Loucy (cell line): ENCODE measurements at regions not wholly inside any gene's neighbourhood (a gene's known extent, or its start where the extent isn't known, plus 50 kb on each side); places are given as distances from the start of the nearest gene placed in this dataset.

Source experiments
- H2AFZ ChIP-seq: fragments of 200-600 bp; sonication (generic); 2 replicates; pipeline ENCODE4 v1.6.0; 2016; ENCODE audit warnings: antibody characterized with exemption, mild to moderate bottlenecking, low read length, moderate library complexity
- H3F3A ChIP-seq: fragments of 200-600 bp; 2 replicates; pipeline ENCODE4 v1.6.0; 2016; ENCODE audit warnings: antibody characterized with exemption, low read depth, mild to moderate bottlenecking
- H3K27me3 ChIP-seq: fragments of 200-600 bp; sonication (generic); 2 replicates; pipeline ENCODE4 v1.6.1; 2014; ENCODE audit warnings: low read length, mild to moderate bottlenecking; ENCODE audit not compliant: insufficient read depth, poor library complexity, severe bottlenecking
- H3K36me3 ChIP-seq: fragments of 200-600 bp; sonication (generic); 2 replicates; pipeline ENCODE4 v1.6.1; 2016; ENCODE audit warnings: low read length; ENCODE audit not compliant: insufficient read depth
- H3K4me1 ChIP-seq: fragments of 200-600 bp; sonication (generic); 2 replicates; pipeline ENCODE4 v1.5.1; 2014; ENCODE audit warnings: low read length, mild to moderate bottlenecking; ENCODE audit not compliant: insufficient read depth, poor library complexity, severe bottlenecking
- H3K4me2 ChIP-seq: fragments of 200-600 bp; sonication (generic); 2 replicates; pipeline ENCODE4 v1.6.0; 2014; ENCODE audit warnings: antibody characterized with exemption, low read length, low read depth, mild to moderate bottlenecking; ENCODE audit not compliant: poor library complexity, severe bottlenecking
- H3K4me3 ChIP-seq: fragments of 200-600 bp; sonication (generic); 2 replicates; pipeline ENCODE4 v1.5.1; 2014; ENCODE audit warnings: low read length, mild to moderate bottlenecking, mixed read lengths; ENCODE audit not compliant: poor library complexity, severe bottlenecking
- H3K79me2 ChIP-seq: fragments of 200-600 bp; sonication (generic); 2 replicates; pipeline ENCODE4 v1.6.1; 2014; ENCODE audit warnings: low read length; ENCODE audit not compliant: insufficient read depth
- H3K9ac ChIP-seq: fragments of 200-600 bp; sonication (generic); 2 replicates; pipeline ENCODE4 v1.6.0; 2014; ENCODE audit warnings: mild to moderate bottlenecking, low read depth, low read length, moderate library complexity; ENCODE audit not compliant: poor library complexity, severe bottlenecking
- H3K9me2 ChIP-seq: fragments of 200-600 bp; sonication (generic); replicated peaks from 2 replicates; pipeline ENCODE4 v1.6.1; 2016; ENCODE audit warnings: low read depth, low read length, mixed read lengths
- H3K9me3 ChIP-seq: fragments of 200-600 bp; sonication (generic); 2 replicates; pipeline ENCODE4 v1.6.1; 2014; ENCODE audit warnings: mild to moderate bottlenecking, antibody characterized with exemption, low read length, low read depth; ENCODE audit not compliant: insufficient read depth
- H4K20me1 ChIP-seq: fragments of 200-600 bp; sonication (generic); 2 replicates; pipeline ENCODE4 v1.6.0; 2014; ENCODE audit warnings: antibody characterized with exemption, low read length, mild to moderate bottlenecking; ENCODE audit not compliant: insufficient read depth, poor library complexity, severe bottlenecking
- EZH2phosphoT487 ChIP-seq: fragments of 200-600 bp; IDR thresholded peaks from 2 replicates; pipeline ENCODE4 v1.6.1; 2018; ENCODE audit warnings: antibody characterized with exemption, mild to moderate bottlenecking, moderate library complexity, borderline replicate concordance
- TF ChIP-seq, protein P1 (sequence below): fragments of 200-600 bp; sonication (generic); conservative IDR thresholded peaks from 2 replicates; pipeline ENCODE4 v1.5.1; 2014; ENCODE audit warnings: mild to moderate bottlenecking, antibody characterized with exemption, low read length

DNA sequence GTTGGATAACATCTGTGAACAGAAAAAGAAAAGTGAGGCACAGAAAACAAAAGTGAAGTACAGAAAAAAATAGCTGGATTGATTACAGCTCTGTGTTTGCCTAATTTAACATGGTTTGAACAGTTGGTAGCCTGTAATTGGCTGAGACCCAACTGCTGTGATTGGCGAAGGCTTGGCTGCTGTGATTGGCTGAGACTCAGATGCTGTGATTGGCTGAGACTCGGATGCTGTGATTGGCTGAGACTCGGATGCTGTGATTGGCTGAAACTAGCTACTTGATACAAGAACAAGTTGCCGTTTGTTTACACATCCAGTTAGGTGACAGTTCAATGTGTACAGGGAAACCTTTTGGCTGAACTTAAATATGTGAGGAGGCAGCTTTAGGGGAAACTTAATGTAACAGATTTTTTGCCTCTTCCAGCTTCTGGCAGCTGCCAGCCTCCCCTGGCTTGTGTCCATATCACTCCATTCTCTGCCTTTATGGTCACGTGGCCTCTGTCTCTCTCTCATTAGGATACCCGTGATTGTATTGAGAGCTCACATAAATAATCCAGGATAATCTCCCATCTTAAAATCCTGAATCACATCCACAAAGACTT is 223.4 kb upstream of the FOXA2 start:
- no peaks in the 10 kb centered on the region for H3K36me3 ChIP-seq
- H3F3A ChIP-seq: no peaks in the 10 kb centered on the region
- H3K9me2 ChIP-seq: no peaks in the 10 kb centered on the region
- H3K4me3 ChIP-seq: no peak overlapping the region
- no peak overlapping the region for H3K4me2 ChIP-seq
- H3K9ac ChIP-seq: no peak overlapping the region
- no peaks in the 10 kb centered on the region for H3K4me1 ChIP-seq
- TF ChIP-seq, protein P1, sequence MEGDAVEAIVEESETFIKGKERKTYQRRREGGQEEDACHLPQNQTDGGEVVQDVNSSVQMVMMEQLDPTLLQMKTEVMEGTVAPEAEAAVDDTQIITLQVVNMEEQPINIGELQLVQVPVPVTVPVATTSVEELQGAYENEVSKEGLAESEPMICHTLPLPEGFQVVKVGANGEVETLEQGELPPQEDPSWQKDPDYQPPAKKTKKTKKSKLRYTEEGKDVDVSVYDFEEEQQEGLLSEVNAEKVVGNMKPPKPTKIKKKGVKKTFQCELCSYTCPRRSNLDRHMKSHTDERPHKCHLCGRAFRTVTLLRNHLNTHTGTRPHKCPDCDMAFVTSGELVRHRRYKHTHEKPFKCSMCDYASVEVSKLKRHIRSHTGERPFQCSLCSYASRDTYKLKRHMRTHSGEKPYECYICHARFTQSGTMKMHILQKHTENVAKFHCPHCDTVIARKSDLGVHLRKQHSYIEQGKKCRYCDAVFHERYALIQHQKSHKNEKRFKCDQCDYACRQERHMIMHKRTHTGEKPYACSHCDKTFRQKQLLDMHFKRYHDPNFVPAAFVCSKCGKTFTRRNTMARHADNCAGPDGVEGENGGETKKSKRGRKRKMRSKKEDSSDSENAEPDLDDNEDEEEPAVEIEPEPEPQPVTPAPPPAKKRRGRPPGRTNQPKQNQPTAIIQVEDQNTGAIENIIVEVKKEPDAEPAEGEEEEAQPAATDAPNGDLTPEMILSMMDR: no peak
- no peak for TF ChIP-seq EZH2phosphoT487
- no peaks in the 10 kb centered on the region for H3K79me2 ChIP-seq
- H3K27me3 ChIP-seq: no peaks in the 10 kb centered on the region
- no peak overlapping the region for H2AFZ ChIP-seq
- H4K20me1 ChIP-seq: no peaks in the 10 kb centered on the region
- peaks cover 2% of the 10 kb centered on the region; the same call in 1 of the 2 replicates for H3K9me3 ChIP-seq

DNA sequence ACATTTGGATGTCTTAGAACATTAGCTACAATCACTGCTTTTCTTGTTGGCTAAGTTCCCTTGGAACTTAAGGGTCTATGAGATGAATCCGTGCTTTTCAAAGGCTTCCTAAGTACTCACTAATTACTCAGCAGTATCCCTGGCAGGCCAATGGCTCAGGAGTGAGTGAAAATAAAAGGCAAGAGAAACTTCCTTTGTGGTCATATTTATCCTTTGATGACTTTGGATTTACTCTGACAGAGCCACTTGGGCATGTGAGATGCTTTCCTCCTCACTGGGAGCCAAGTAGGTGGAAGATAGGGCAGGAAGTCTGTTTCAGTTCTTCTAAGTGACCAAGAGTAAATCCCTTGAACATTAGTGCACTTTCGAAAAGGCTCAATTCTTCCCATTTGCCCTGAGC is 224.3 kb upstream of the FOXA2 start:
- Histone ChIP-seq H3K79me2 (no peaks in the 10 kb centered on the region), H3K4me2 (no peak overlapping the region), H3K9me3 (peaks cover 2% of the 10 kb centered on the region; the same call in 1 of the 2 replicates), H3K36me3 (no peaks in the 10 kb centered on the region), H3K4me3 (no peak overlapping the region), H3F3A (no peaks in the 10 kb centered on the region), H2AFZ (no peak overlapping the region), H4K20me1 (no peaks in the 10 kb centered on the region), H3K27me3 (no peaks in the 10 kb centered on the region), H3K9ac (no peak overlapping the region), H3K9me2 (no peaks in the 10 kb centered on the region), H3K4me1 (no peaks in the 10 kb centered on the region)
- no peak for TF ChIP-seq EZH2phosphoT487
- TF ChIP-seq, protein P1: no peak

DNA sequence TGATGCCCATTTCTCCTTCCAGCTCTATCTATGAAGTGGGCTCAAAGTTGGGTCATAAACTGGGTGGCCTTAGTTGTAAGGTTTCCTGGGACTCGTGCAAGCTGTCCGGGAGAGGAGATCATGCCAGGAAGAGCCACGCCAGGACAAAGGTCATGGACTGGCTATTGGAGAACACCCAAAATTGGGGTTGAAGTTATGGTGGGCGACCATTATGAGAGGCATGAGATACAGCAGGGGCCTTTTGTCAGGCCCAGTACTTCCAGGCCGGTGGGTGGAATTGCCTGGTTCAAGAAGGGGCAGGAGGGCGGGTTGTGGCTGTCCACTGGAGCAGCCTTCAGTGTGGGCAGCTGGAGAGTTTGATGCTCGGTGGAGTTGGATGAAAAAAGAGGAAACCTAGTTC is 225.1 kb upstream of the SSTR4 start:
- Histone ChIP-seq H3F3A (no peaks in the 10 kb centered on the region), H4K20me1 (no peaks in the 10 kb centered on the region)
- TF ChIP-seq, protein P1: no peak
- no peak for TF ChIP-seq EZH2phosphoT487

More for the DNA sequence above, 225.1 kb upstream of the SSTR4 start:
- Histone ChIP-seq H3K79me2 (no peaks in the 10 kb centered on the region), H3K27me3 (no peaks in the 10 kb centered on the region), H3K9ac (no peak overlapping the region), H3K36me3 (no peaks in the 10 kb centered on the region), H3K4me1 (no peaks in the 10 kb centered on the region), H3K4me3 (no peak overlapping the region), H3K4me2 (no peak overlapping the region), H3K9me2 (no peaks in the 10 kb centered on the region), H2AFZ (no peak overlapping the region), H3K9me3 (peaks cover 2% of the 10 kb centered on the region; the same call in 1 of the 2 replicates)
